Liver (tissue), 8 donors: ENCODE measurements at regions not wholly inside any gene's neighbourhood (a gene's known extent, or its start where the extent isn't known, plus 50 kb on each side); places are given as distances from the start of the nearest gene placed in this dataset.

Experiments
- DNase-seq: peaks from one replicate; pipeline ENCODE4 v3.0.0-alpha.2; 2017; ENCODE audit warnings: low spot score
- H3K27ac ChIP-seq, 2 donors: one replicate each; pipeline ENCODE4 v1.7.0; 2013; ENCODE audit warnings: inconsistent platforms in 2 of 2, low read length in 2 of 2, control low read depth in 1 of 2, low read depth in 1 of 2, mild to moderate bottlenecking in 1 of 2
- H3K27me3 ChIP-seq, 4 donors: one replicate each; pipeline versions ENCODE4 v1.6.1 to v1.7.0; 2013; ENCODE audit warnings: low read length in 3 of 4, inconsistent platforms in 1 of 4, mild to moderate bottlenecking in 1 of 4, moderate library complexity in 1 of 4; ENCODE audit not compliant: control insufficient read depth in 4 of 4, insufficient read depth in 4 of 4
- H3K36me3 ChIP-seq, 4 donors: one replicate each; pipeline versions ENCODE4 v1.6.1 to v1.7.0; 2013; ENCODE audit warnings: low read length in 3 of 4, mild to moderate bottlenecking in 3 of 4, low read depth in 1 of 4, moderate library complexity in 1 of 4; ENCODE audit not compliant: control insufficient read depth in 4 of 4, insufficient read depth in 3 of 4
- H3K4me1 ChIP-seq, 4 donors: one replicate each; pipeline versions ENCODE4 v1.6.1 to v1.7.0; 2013; ENCODE audit warnings: low read length in 3 of 4, mild to moderate bottlenecking in 3 of 4, moderate library complexity in 1 of 4; ENCODE audit not compliant: control insufficient read depth in 4 of 4, insufficient read depth in 4 of 4
- H3K4me3 ChIP-seq, 3 donors: one replicate each; pipeline versions ENCODE4 v1.6.1 to v1.7.0; 2013; ENCODE audit warnings: low read length in 3 of 3, control low read depth in 1 of 3, low read depth in 1 of 3, mild to moderate bottlenecking in 1 of 3
- H3K9ac ChIP-seq, 2 donors: one replicate each; pipeline ENCODE4 v1.7.0; 2013; ENCODE audit warnings: low read length in 2 of 2, mild to moderate bottlenecking in 2 of 2, moderate library complexity in 2 of 2, control low read depth in 1 of 2, low read depth in 1 of 2
- H3K9me3 ChIP-seq, 4 donors: one replicate each; pipeline versions ENCODE4 v1.6.1 to v1.7.0; 2013; ENCODE audit warnings: low read length in 3 of 4; ENCODE audit not compliant: control insufficient read depth in 4 of 4
- EGR1 ChIP-seq, 2 donors: IDR thresholded peaks; 2 replicates each; pipeline ENCODE4 v1.6.1; 2016 to 2018; ENCODE audit warnings: antibody characterized with exemption in 2 of 2, low read depth in 2 of 2
- FOXA1 ChIP-seq: IDR thresholded peaks from 2 replicates; pipeline ENCODE4 v1.6.1; 2016; ENCODE audit warnings: antibody characterized with exemption
- FOXA2 ChIP-seq: IDR thresholded peaks from 2 replicates; pipeline ENCODE4 v1.6.1; 2016; ENCODE audit warnings: antibody characterized with exemption
- GABPA ChIP-seq, 2 donors: IDR thresholded peaks in 1 of 2; conservative IDR thresholded peaks in 1 of 2; 2 replicates each; pipeline ENCODE4 v1.6.1; 2016; ENCODE audit warnings: antibody characterized with exemption in 2 of 2, mild to moderate bottlenecking in 1 of 2, moderate library complexity in 1 of 2
- HNF4A ChIP-seq, 2 donors: conservative IDR thresholded peaks; 2 replicates each; pipeline ENCODE4 v1.6.1; 2016; ENCODE audit warnings: antibody characterized with exemption in 2 of 2, mild to moderate bottlenecking in 2 of 2
- HNF4G ChIP-seq: IDR thresholded peaks from 2 replicates; pipeline ENCODE4 v1.6.1; 2016; ENCODE audit warnings: antibody characterized with exemption
- JUND ChIP-seq, 2 donors: IDR thresholded peaks; 2 replicates each; pipeline ENCODE4 v1.6.1; 2016; ENCODE audit warnings: antibody characterized with exemption in 2 of 2
- MAX ChIP-seq: IDR thresholded peaks from 2 replicates; pipeline ENCODE4 v1.6.1; 2016; ENCODE audit warnings: antibody characterized with exemption
- NR2F2 ChIP-seq: IDR thresholded peaks from 2 replicates; pipeline ENCODE4 v1.6.1; 2016; ENCODE audit warnings: antibody characterized with exemption
- RAD21 ChIP-seq, 2 donors: IDR thresholded peaks; 2 replicates each; pipeline ENCODE4 v1.6.1; 2016; ENCODE audit warnings: antibody characterized with exemption in 2 of 2, mild to moderate bottlenecking in 2 of 2
- REST ChIP-seq: IDR thresholded peaks from 2 replicates; pipeline ENCODE4 v1.6.1; 2016; ENCODE audit warnings: antibody characterized with exemption, mild to moderate bottlenecking
- RXRA ChIP-seq, 2 donors: IDR thresholded peaks; 2 replicates each; pipeline ENCODE4 v1.6.1; 2017 to 2018; ENCODE audit warnings: antibody characterized with exemption in 2 of 2, mild to moderate bottlenecking in 1 of 2
- SP1 ChIP-seq: IDR thresholded peaks from 2 replicates; pipeline ENCODE4 v1.6.1; 2018; ENCODE audit warnings: antibody characterized with exemption, mild to moderate bottlenecking
- TAF1 ChIP-seq: conservative IDR thresholded peaks from 2 replicates; pipeline ENCODE4 v1.6.1; 2016; ENCODE audit warnings: antibody characterized with exemption, mild to moderate bottlenecking
- YY1 ChIP-seq: IDR thresholded peaks from 2 replicates; pipeline ENCODE4 v1.6.1; 2016; ENCODE audit warnings: antibody characterized with exemption, mild to moderate bottlenecking
- ZBTB33 ChIP-seq: IDR thresholded peaks from 2 replicates; pipeline ENCODE4 v1.6.1; 2016; ENCODE audit warnings: antibody characterized with exemption
- WGBS: extraction: QIAGEN DNeasy Blood & Tissue Kit; methylation state at CpG from one replicate; pipeline ENCODE4 v1.1.7; 2013; 5-methylcytosine and 5-hydroxymethylcytosine counted together
- TF ChIP-seq, protein P1 (sequence below): IDR thresholded peaks from 2 replicates; pipeline ENCODE4 v1.6.1; 2016; ENCODE audit warnings: antibody characterized with exemption
- TF ChIP-seq, protein P2 (sequence below): fragments of 150-350 bp; IDR thresholded peaks from 2 replicates; pipeline ENCODE4 v1.5.1; 2017; ENCODE audit warnings: improper control_type of control experiment, low read depth, low read length; ENCODE audit not compliant: missing input control
- donor health status: healthy.
- donor health status: healthy.
- donor health status: healthy.
- donor health status: healthy.
- donor health status: healthy.

- Histone ChIP-seq H3K36me3 (no peaks in the 10 kb centered on the region), H3K9ac (no peak overlapping the region), H3K4me3 (no peak overlapping the region), H3K27me3 (no peaks in the 10 kb centered on the region), H3K9me3 (no peaks in the 10 kb centered on the region), H3K4me1 (no peaks in the 10 kb centered on the region), H3K27ac (no peak overlapping the region)
- TF ChIP-seq, protein P1, sequence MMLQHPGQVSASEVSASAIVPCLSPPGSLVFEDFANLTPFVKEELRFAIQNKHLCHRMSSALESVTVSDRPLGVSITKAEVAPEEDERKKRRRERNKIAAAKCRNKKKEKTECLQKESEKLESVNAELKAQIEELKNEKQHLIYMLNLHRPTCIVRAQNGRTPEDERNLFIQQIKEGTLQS = no peak
- no peak for TF ChIP-seq GABPA (IDR thresholded peaks at IDR 0.05 in 1 of 2, conservative IDR thresholded peaks at IDR 0.05 in 1 of 2)
- TF ChIP-seq NR2F2 = no peak
- TF ChIP-seq YY1 = no peak
- TF ChIP-seq EGR1 (IDR thresholded peaks at IDR 0.05; ENCODE audit: low read depth in 2 of 2) = no peak
- TF ChIP-seq FOXA2 = no peak
- no peak for TF ChIP-seq HNF4G
- no peak for TF ChIP-seq REST
- 92% methylated on average over 1 of the region's 1 CpG for WGBS
- DNase-seq = no peak
These were observed 430.4 kb upstream of the RUNX1 start for GRCh38 chr21:35479529-35479928.

GRCh38 chr21:35479065-35479448 is 430.0 kb upstream of the RUNX1 start:
- TF ChIP-seq HNF4A (conservative IDR thresholded peaks at IDR 0.05) = no peak
- TF ChIP-seq JUND (IDR thresholded peaks at IDR 0.05) = no peak
- TF ChIP-seq REST = no peak
- no peak for TF ChIP-seq GABPA (IDR thresholded peaks at IDR 0.05 in 1 of 2, conservative IDR thresholded peaks at IDR 0.05 in 1 of 2)
- no peak for TF ChIP-seq EGR1 (IDR thresholded peaks at IDR 0.05; ENCODE audit: low read depth in 2 of 2)
- TF ChIP-seq FOXA1 = no peak
- TF ChIP-seq, protein P2, sequence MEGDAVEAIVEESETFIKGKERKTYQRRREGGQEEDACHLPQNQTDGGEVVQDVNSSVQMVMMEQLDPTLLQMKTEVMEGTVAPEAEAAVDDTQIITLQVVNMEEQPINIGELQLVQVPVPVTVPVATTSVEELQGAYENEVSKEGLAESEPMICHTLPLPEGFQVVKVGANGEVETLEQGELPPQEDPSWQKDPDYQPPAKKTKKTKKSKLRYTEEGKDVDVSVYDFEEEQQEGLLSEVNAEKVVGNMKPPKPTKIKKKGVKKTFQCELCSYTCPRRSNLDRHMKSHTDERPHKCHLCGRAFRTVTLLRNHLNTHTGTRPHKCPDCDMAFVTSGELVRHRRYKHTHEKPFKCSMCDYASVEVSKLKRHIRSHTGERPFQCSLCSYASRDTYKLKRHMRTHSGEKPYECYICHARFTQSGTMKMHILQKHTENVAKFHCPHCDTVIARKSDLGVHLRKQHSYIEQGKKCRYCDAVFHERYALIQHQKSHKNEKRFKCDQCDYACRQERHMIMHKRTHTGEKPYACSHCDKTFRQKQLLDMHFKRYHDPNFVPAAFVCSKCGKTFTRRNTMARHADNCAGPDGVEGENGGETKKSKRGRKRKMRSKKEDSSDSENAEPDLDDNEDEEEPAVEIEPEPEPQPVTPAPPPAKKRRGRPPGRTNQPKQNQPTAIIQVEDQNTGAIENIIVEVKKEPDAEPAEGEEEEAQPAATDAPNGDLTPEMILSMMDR = no peak
- no peak for TF ChIP-seq RAD21 (IDR thresholded peaks at IDR 0.05)
- no peak for TF ChIP-seq TAF1
- TF ChIP-seq MAX = no peak
- TF ChIP-seq YY1 = no peak
- TF ChIP-seq SP1 = no peak
- TF ChIP-seq, protein P1 = no peak
- no peak for TF ChIP-seq NR2F2
- TF ChIP-seq FOXA2 = no peak
- no peak for TF ChIP-seq HNF4G
- TF ChIP-seq ZBTB33 = no peak
- TF ChIP-seq RXRA (IDR thresholded peaks at IDR 0.05) = no peak
- H3K27ac ChIP-seq = no peak overlapping the region
- no peak overlapping the region for H3K4me3 ChIP-seq
- no peaks in the 10 kb centered on the region for H3K27me3 ChIP-seq
- no peak for DNase-seq
- no peaks in the 10 kb centered on the region for H3K9me3 ChIP-seq
- no peak overlapping the region for H3K9ac ChIP-seq
- no peaks in the 10 kb centered on the region for H3K4me1 ChIP-seq
- no peaks in the 10 kb centered on the region for H3K36me3 ChIP-seq
